GM18868 (cell line): ENCODE measurements at regions not wholly inside any gene's neighbourhood (a gene's known extent, or its start where the extent isn't known, plus 50 kb on each side); places are given as distances from the start of the nearest gene placed in this dataset.
A peak's percentile ranks its signal among the peaks of the same experiment; 100 is the strongest.
"Not testable (repeated sequence)": the region's sequence is repeated elsewhere in the genome, so short reads cannot be mapped to it uniquely, and the experiment has no call there.

Experiments
- ATAC-seq: cut with Tn5 transposase; IDR thresholded peaks from one replicate; pipeline ENCODE4 v1.9.1; 2021; ENCODE audit warnings: mild to moderate bottlenecking, moderate library complexity; ENCODE audit not compliant: unreplicated experiment

- ATAC-seq, result no peak
Measured at GRCh38 chr4:134145369-134145768, 56.2 kb downstream of the PABPC4L start.

GRCh38 chr4:134144337-134144736, 57.3 kb downstream of the PABPC4L start:
- ATAC-seq, result no peak

- no peak for ATAC-seq
Measured at GRCh38 chr4:134141728-134142127, 59.9 kb downstream of the PABPC4L start.

GRCh38 chr4:134139188-134139587, 62.4 kb downstream of the PABPC4L start:
- no peak for ATAC-seq

GRCh38 chr4:134132086-134132783, 69.4 kb downstream of the PABPC4L start:
- no peak for ATAC-seq

- no peak for ATAC-seq
Measured at GRCh38 chr4:134126955-134127354, 74.6 kb downstream of the PABPC4L start.

GRCh38 chr4:134126000-134126560, 75.5 kb downstream of the PABPC4L start:
- ATAC-seq, result no peak

GRCh38 chr4:134122903-134123302, 78.7 kb downstream of the PABPC4L start:
- no peak for ATAC-seq

GRCh38 chr4:134117392-134118183, 84.0 kb downstream of the PABPC4L start:
- ATAC-seq, result no peak

GRCh38 chr4:134089885-134090284, 111.7 kb downstream of the PABPC4L start:
- ATAC-seq, result no peak

GRCh38 chr4:134085496-134085895, 116.1 kb downstream of the PABPC4L start:
- no peak for ATAC-seq

GRCh38 chr4:134079085-134079484, 122.5 kb downstream of the PABPC4L start:
- not testable (repeated sequence) for ATAC-seq

GRCh38 chr4:134078230-134078914, 123.2 kb downstream of the PABPC4L start:
- peak; percentile 98 for ATAC-seq

- ATAC-seq, result no peak
Measured at GRCh38 chr4:134073711-134074110, 127.9 kb downstream of the PABPC4L start.

GRCh38 chr4:134072137-134072536, 129.5 kb downstream of the PABPC4L start:
- ATAC-seq, result no peak

GRCh38 chr4:134070174-134070573, 131.4 kb downstream of the PABPC4L start:
- ATAC-seq, result no peak

GRCh38 chr4:134057356-134057755, 144.2 kb downstream of the PABPC4L start:
- no peak for ATAC-seq

- ATAC-seq, result not testable (repeated sequence)
Measured at GRCh38 chr4:134046221-134046620, 155.4 kb downstream of the PABPC4L start.

- ATAC-seq, result no peak
Measured at GRCh38 chr4:134045411-134045810, 156.2 kb downstream of the PABPC4L start.

- no peak for ATAC-seq
Measured at GRCh38 chr4:134043266-134043665, 158.3 kb downstream of the PABPC4L start.

GRCh38 chr4:134028421-134028820, 173.2 kb downstream of the PABPC4L start:
- ATAC-seq, result peak; percentile 28
